GM23338 (cell line): ENCODE measurements at regions not wholly inside any gene's neighbourhood (a gene's known extent, or its start where the extent isn't known, plus 50 kb on each side); places are given as distances from the start of the nearest gene placed in this dataset.

ENCODE experiments used
- CTCF ChIP-seq, 2 experiments: fragments of 200-600 bp in 1 of 2; sonication (generic) in 1 of 2; conservative IDR thresholded peaks; 2 replicates each; pipeline versions ENCODE4 v1.5.1 to v1.6.1; 2016 to 2017; ENCODE audit warnings: antibody characterized with exemption in 2 of 2, low read depth in 2 of 2, mild to moderate bottlenecking in 2 of 2, moderate library complexity in 1 of 2
- EZH2 ChIP-seq: fragments of 200-600 bp; sonication (generic); IDR thresholded peaks from one replicate; pipeline ENCODE4 v1.8.0; 2017; ENCODE audit warnings: antibody characterized with exemption, mild to moderate bottlenecking, low read depth; ENCODE audit not compliant: unreplicated experiment
- EZH2phosphoT487 ChIP-seq: fragments of 200-600 bp; sonication (generic); IDR thresholded peaks from one replicate; pipeline ENCODE4 v1.8.1; 2018; ENCODE audit warnings: antibody characterized with exemption; ENCODE audit not compliant: unreplicated experiment
- POLR2AphosphoS5 ChIP-seq: IDR thresholded peaks from 2 replicates; pipeline ENCODE4 v1.6.1; 2016; ENCODE audit warnings: antibody characterized with exemption, low read depth
- ZNF114 ChIP-seq: fragments of 250-450 bp; sonication (Bioruptor Pico); IDR thresholded peaks from 2 replicates; pipeline ENCODE4 v1.5.0; 2020; ENCODE audit warnings: mild to moderate bottlenecking, moderate library complexity
- TF ChIP-seq, protein P1 (sequence below): IDR thresholded peaks from one replicate; pipeline ENCODE4 v1.6.1; 2018; ENCODE audit warnings: antibody characterized with exemption; ENCODE audit not compliant: unreplicated experiment

- TF ChIP-seq POLR2AphosphoS5, result no peak
- no peak for TF ChIP-seq CTCF (conservative IDR thresholded peaks at IDR 0.05; ENCODE audit: low read depth in 2 of 2)
- TF ChIP-seq, protein P1, sequence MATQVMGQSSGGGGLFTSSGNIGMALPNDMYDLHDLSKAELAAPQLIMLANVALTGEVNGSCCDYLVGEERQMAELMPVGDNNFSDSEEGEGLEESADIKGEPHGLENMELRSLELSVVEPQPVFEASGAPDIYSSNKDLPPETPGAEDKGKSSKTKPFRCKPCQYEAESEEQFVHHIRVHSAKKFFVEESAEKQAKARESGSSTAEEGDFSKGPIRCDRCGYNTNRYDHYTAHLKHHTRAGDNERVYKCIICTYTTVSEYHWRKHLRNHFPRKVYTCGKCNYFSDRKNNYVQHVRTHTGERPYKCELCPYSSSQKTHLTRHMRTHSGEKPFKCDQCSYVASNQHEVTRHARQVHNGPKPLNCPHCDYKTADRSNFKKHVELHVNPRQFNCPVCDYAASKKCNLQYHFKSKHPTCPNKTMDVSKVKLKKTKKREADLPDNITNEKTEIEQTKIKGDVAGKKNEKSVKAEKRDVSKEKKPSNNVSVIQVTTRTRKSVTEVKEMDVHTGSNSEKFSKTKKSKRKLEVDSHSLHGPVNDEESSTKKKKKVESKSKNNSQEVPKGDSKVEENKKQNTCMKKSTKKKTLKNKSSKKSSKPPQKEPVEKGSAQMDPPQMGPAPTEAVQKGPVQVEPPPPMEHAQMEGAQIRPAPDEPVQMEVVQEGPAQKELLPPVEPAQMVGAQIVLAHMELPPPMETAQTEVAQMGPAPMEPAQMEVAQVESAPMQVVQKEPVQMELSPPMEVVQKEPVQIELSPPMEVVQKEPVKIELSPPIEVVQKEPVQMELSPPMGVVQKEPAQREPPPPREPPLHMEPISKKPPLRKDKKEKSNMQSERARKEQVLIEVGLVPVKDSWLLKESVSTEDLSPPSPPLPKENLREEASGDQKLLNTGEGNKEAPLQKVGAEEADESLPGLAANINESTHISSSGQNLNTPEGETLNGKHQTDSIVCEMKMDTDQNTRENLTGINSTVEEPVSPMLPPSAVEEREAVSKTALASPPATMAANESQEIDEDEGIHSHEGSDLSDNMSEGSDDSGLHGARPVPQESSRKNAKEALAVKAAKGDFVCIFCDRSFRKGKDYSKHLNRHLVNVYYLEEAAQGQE, result no peak
- no peak for TF ChIP-seq EZH2
- no peak for TF ChIP-seq EZH2phosphoT487
- no peak for TF ChIP-seq ZNF114 (CRISPR knock-in tag)
Observed at GRCh38 chr4:141290771-141291170, 70.1 kb downstream of the ZNF330 start.
